Right lobe of liver (tissue), 6 donors: ENCODE measurements at regions not wholly inside any gene's neighbourhood (a gene's known extent, or its start where the extent isn't known, plus 50 kb on each side); places are given as distances from the start of the nearest gene placed in this dataset.

Experiments used
- ATAC-seq, 4 donors: fragments of 200-7000 bp; cut with Tn5 transposase; one replicate each; pipeline ENCODE4 v1.9.1; 2020; ENCODE audit warnings: mild to moderate bottlenecking in 4 of 4, moderate library complexity in 4 of 4
- DNase-seq, 3 donors: peaks; one replicate each; pipeline ENCODE4 v3.0.0-alpha.2; 2020
- H3K27ac ChIP-seq, 3 donors: fragments of 200-600 bp; one replicate each; pipeline ENCODE4 v1.8.0; 2022
- H3K27me3 ChIP-seq, 2 donors: fragments of 200-600 bp; one replicate each; pipeline ENCODE4 v1.8.0; 2022
- H3K36me3 ChIP-seq, 4 donors: fragments of 200-600 bp; sonication (generic) in 1 of 4; one replicate each; pipeline versions ENCODE4 v1.5.1 to v1.8.0; 2017 to 2022; ENCODE audit warnings: control low read depth in 1 of 4
- H3K4me1 ChIP-seq, 4 donors: fragments of 200-600 bp; sonication (generic) in 1 of 4; one replicate each; pipeline versions ENCODE4 v1.5.1 to v1.8.0; 2017 to 2022; ENCODE audit warnings: control low read depth in 1 of 4
- H3K4me3 ChIP-seq, 3 donors: fragments of 200-600 bp; one replicate each; pipeline ENCODE4 v1.8.0; 2022
- H3K9me3 ChIP-seq, 4 donors: fragments of 200-600 bp; sonication (generic) in 1 of 4; one replicate each; pipeline versions ENCODE4 v1.5.1 to v1.8.0; 2017 to 2022; ENCODE audit warnings: control low read depth in 1 of 4
- CTCF ChIP-seq, 4 donors: fragments of 200-600 bp in 3 of 4; fragments of 450-650 bp in 1 of 4; IDR thresholded peaks; one replicate each; pipeline versions ENCODE4 v1.5.1 to v1.8.0; 2016 to 2022; ENCODE audit warnings: antibody characterized with exemption in 4 of 4, mild to moderate bottlenecking in 2 of 4
- POLR2A ChIP-seq: fragments of 450-650 bp; IDR thresholded peaks from one replicate; pipeline ENCODE4 v1.6.1; 2017; ENCODE audit warnings: antibody characterized with exemption, mild to moderate bottlenecking
- WGBS: methylation state at CpG from one replicate; pipeline ENCODE4 v1.1.6; 2018; ENCODE audit warnings: low coverage, low lambda C conversion rate; ENCODE audit not compliant: insufficient coverage; ENCODE audit errors: missing lambda C conversion rate; 5-methylcytosine and 5-hydroxymethylcytosine counted together
- intact Hi-C, 2 donors: fragments of 100-400 bp; cut with DNase I; formaldehyde crosslinking; loops; one replicate each; pipeline versions ENCODE4 v1.11.2 to v1.14.1; 2022
- donor health status: DM: no; HTN: yes; CAD: no.
- donor health status: DM: no; HTN: no; CAD: no.
- donor health status: DM: no; HTN: no; CAD: no.
- donor health status: DM: no; HTN: yes; CAD: no.
- donor health status: DM: no; HTN: yes; CAD: no.

GRCh38 chrX:42530027-42530426, 247.9 kb downstream of the PPP1R2C start:
- H3K4me1 ChIP-seq, result no peaks in the 10 kb centered on the region
- intact Hi-C loops, result no loop called here
- no peak overlapping the region for H3K27ac ChIP-seq
- 90% methylated on average over 1 of the region's 1 CpG for WGBS
- no peaks in the 10 kb centered on the region for H3K27me3 ChIP-seq
- no peak overlapping the region for H3K4me3 ChIP-seq
- ATAC-seq (no peak), DNase-seq (no peak)
- no peaks in the 10 kb centered on the region for H3K36me3 ChIP-seq
- TF ChIP-seq POLR2A (no peak), CTCF (IDR thresholded peaks at IDR 0.05) (no peak)
- H3K9me3 ChIP-seq, result no peaks in the 10 kb centered on the region

GRCh38 chrX:42524379-42524778, 253.6 kb downstream of the PPP1R2C start:
- Histone ChIP-seq H3K27ac (no peak overlapping the region), H3K4me3 (no peak overlapping the region), H3K36me3 (no peaks in the 10 kb centered on the region), H3K27me3 (no peaks in the 10 kb centered on the region), H3K9me3 (no peaks in the 10 kb centered on the region), H3K4me1 (no peaks in the 10 kb centered on the region)
- no peak for TF ChIP-seq CTCF (IDR thresholded peaks at IDR 0.05)
- no peak for TF ChIP-seq POLR2A
- no peak for DNase-seq
- ATAC-seq, result no peak
- intact Hi-C loops, result no loop called here
- 63% methylated on average over 1 of the region's 1 CpG for WGBS

- no peak for DNase-seq
- no peak for ATAC-seq
- TF ChIP-seq CTCF (IDR thresholded peaks at IDR 0.05), result no peak
- TF ChIP-seq POLR2A, result no peak
- Histone ChIP-seq H3K36me3 (no peaks in the 10 kb centered on the region), H3K27ac (no peak overlapping the region), H3K27me3 (no peaks in the 10 kb centered on the region), H3K4me3 (no peak overlapping the region), H3K9me3 (no peaks in the 10 kb centered on the region), H3K4me1 (no peaks in the 10 kb centered on the region)
- intact Hi-C loops, result no loop called here
- WGBS, result 92% methylated on average over 1 of the region's 1 CpG
These were observed 258.2 kb downstream of the PPP1R2C start for GRCh38 chrX:42519666-42520231.

- Histone ChIP-seq H3K36me3 (no peaks in the 10 kb centered on the region), H3K4me3 (no peak overlapping the region), H3K27ac (no peak overlapping the region), H3K9me3 (no peaks in the 10 kb centered on the region), H3K4me1 (no peaks in the 10 kb centered on the region), H3K27me3 (no peaks in the 10 kb centered on the region)
- DNase-seq, result no peak
- 67% methylated on average over 1 of the region's 1 CpG for WGBS
- no peak for TF ChIP-seq POLR2A
- TF ChIP-seq CTCF (IDR thresholded peaks at IDR 0.05), result no peak
- intact Hi-C loops, result no loop called here
- no peak for ATAC-seq
These were observed 262.0 kb downstream of the PPP1R2C start for GRCh38 chrX:42515939-42516338.

GRCh38 chrX:42505016-42505415, 272.9 kb downstream of the PPP1R2C start:
- Histone ChIP-seq H3K9me3 (no peaks in the 10 kb centered on the region), H3K4me3 (no peak overlapping the region), H3K4me1 (no peaks in the 10 kb centered on the region), H3K27ac (no peak overlapping the region), H3K36me3 (no peaks in the 10 kb centered on the region), H3K27me3 (no peaks in the 10 kb centered on the region)
- TF ChIP-seq CTCF (IDR thresholded peaks at IDR 0.05) (no peak), POLR2A (no peak)
- 54% methylated on average over 5 of the region's 7 CpGs for WGBS
- ATAC-seq, result no peak
- DNase-seq, result no peak
- intact Hi-C loops, result no loop called here
